Fibroblast of the aortic adventitia (primary cell): ENCODE measurements at regions not wholly inside any gene's neighbourhood (a gene's known extent, or its start where the extent isn't known, plus 50 kb on each side); places are given as distances from the start of the nearest gene placed in this dataset.

ENCODE experiments used
- DNase-seq: peaks from one replicate; pipeline ENCODE4 v3.0.0-alpha.2; 2010; ENCODE audit warnings: low read depth
- H3K4me3 ChIP-seq: 2 replicates; pipeline ENCODE4 v1.5.1; 2011; ENCODE audit warnings: low read depth, mild to moderate bottlenecking, control low read depth, low read length, moderate library complexity
- TF ChIP-seq, protein P1 (sequence below): IDR thresholded peaks from 2 replicates; pipeline ENCODE4 v1.5.1; 2011; ENCODE audit warnings: mild to moderate bottlenecking, low read length, control low read depth, inconsistent platforms; ENCODE audit not compliant: insufficient read depth

DNA sequence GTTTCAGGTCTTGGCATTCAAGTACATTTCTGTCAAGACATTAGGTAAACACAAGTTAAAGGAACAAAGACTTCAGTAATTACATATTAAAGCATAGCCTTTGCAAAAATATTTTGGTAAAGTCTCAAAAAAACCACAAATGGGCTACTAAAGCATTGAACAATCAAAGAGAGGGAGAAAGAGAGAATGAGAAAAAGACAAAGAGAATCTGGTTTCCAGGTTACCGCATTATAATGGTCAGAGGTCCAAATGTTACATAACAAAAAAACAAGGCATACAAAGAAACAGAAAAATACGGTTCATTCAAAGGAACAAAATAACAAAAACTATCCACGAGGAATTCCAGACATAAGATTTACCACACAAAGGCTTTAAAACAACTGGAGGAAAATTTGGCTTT, 327.9 kb downstream of the AKAIN1 start:
- TF ChIP-seq, protein P1, sequence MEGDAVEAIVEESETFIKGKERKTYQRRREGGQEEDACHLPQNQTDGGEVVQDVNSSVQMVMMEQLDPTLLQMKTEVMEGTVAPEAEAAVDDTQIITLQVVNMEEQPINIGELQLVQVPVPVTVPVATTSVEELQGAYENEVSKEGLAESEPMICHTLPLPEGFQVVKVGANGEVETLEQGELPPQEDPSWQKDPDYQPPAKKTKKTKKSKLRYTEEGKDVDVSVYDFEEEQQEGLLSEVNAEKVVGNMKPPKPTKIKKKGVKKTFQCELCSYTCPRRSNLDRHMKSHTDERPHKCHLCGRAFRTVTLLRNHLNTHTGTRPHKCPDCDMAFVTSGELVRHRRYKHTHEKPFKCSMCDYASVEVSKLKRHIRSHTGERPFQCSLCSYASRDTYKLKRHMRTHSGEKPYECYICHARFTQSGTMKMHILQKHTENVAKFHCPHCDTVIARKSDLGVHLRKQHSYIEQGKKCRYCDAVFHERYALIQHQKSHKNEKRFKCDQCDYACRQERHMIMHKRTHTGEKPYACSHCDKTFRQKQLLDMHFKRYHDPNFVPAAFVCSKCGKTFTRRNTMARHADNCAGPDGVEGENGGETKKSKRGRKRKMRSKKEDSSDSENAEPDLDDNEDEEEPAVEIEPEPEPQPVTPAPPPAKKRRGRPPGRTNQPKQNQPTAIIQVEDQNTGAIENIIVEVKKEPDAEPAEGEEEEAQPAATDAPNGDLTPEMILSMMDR, result no peak
- DNase-seq, result no peak
- H3K4me3 ChIP-seq, result no peak overlapping the region

DNA sequence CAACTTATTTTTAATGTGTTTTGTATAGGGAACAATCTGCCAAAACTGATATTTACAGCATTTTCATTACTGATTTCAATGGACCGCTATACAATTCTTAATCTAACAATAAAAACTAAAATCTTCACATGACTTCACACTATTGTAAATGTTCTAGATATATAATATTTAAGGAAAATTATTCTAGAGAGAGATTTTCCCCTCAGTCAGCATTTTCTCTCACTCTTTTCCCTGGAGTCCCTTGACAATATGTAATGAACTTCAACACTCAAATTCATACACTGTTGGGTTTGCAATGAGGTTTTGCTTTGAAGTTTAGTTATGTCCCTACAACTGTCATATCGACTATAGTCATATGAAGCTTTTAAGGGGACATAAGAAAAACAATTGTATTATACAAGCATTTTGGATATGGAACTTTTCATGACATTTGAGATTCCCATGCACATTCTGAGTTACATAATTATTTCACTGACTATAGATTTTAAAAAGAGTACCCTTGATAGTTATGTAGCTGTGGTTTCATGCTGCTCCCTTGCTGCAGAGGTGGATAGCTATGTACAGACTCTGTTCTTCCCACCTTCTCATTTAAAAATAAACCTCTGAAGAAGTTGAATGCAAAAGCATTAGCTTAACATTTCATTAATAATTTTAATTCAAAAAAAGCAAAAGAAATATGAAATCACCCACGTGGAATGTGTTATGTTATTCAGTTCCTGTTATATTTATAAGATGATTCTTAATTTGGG, 338.5 kb downstream of the AKAIN1 start:
- TF ChIP-seq, protein P1, result no peak
- H3K4me3 ChIP-seq, result no peak overlapping the region
- DNase-seq, result no peak

DNA sequence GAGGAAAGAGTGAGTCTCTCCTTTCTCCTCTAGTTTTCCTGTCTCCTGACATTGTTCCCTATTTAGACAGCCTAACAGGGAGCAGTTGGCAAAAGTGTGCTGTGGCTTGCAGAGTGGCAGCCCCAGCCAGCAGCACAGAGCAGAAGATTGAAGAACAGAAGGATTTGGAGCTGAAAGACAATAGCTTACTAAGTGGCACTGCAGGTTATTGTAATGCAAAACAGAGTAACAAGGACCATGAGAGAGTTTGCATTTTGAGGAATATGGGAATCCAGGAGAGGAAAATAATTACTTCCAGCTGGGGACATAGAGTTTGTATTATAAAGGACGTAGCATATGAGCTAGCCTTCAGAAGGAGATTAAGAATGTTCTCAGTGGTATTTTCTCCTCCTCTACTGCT, 342.4 kb downstream of the AKAIN1 start:
- TF ChIP-seq, protein P1, result no peak
- DNase-seq, result no peak
- no peak overlapping the region for H3K4me3 ChIP-seq

DNA sequence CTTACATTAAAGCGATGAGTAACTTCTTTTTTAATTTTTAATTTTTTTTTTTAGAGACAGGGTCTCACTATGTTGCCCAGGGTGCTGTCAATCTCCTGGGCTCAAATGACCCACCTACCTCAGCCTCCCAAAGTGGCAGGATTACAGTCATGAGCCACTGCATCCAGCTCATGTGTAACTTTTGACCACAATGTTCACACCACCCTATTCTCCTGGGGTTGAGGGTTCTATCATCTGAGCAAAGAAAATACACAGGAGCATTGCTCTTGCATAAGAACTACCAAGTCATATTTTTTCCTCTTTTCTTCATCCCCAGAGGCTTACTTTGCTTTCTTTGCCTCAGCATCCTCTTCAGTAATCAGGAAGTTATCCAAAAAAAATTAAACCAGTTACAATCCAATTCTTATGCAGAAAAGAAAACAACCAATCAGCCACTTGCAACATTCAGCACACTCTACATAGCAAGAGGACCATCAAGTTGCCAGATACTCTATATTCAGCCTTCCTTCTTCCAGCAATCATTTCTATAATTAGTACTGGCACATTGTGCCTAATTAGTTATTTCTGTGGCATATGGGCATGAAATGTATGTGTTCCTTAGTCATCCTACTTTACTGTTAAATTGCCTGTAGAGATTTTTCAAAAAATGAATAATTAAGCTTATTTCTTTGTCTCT, 345.6 kb downstream of the AKAIN1 start:
- H3K4me3 ChIP-seq, result no peak overlapping the region
- DNase-seq, result no peak
- TF ChIP-seq, protein P1, result no peak

DNA sequence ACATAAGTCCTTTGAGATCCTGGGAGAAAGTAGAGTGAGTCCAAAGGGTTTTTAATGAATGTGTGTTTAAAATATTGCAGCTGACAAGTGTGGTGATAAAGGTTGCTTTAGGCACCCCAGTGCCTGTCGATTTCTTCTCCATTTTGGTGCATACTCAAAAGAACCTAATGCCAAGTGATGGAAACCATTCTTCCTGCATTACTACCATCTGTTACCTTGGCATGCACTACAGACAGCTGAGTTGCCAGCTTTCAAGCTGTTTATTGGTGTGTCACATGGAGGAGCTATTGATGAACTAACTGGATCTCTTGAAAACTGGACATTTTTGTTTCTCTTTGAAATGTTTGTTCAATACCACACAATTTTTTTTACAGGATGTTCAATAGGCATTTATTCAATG, 350.0 kb downstream of the AKAIN1 start:
- no peak overlapping the region for H3K4me3 ChIP-seq
- TF ChIP-seq, protein P1, result no peak
- no peak for DNase-seq

DNA sequence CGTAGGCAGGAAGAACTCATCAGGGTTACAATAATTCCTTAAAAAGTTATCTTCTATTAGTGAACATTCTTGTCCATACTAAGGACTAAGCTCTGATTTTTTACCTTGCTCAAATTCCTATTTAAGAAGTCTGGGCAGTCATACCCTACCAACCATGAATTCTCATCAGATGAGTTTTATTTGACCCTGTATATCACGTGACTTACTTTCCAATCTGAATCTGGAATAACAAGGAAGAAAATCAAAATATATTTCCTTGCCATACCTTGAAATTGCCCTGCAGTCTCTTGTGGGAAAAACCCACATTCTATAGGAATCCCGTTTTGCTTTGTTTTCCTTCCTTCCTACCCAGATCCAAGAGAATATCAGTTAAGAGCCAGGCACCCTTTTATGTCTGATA, 352.7 kb downstream of the AKAIN1 start:
- TF ChIP-seq, protein P1, result no peak
- H3K4me3 ChIP-seq, result no peak overlapping the region
- no peak for DNase-seq

DNA sequence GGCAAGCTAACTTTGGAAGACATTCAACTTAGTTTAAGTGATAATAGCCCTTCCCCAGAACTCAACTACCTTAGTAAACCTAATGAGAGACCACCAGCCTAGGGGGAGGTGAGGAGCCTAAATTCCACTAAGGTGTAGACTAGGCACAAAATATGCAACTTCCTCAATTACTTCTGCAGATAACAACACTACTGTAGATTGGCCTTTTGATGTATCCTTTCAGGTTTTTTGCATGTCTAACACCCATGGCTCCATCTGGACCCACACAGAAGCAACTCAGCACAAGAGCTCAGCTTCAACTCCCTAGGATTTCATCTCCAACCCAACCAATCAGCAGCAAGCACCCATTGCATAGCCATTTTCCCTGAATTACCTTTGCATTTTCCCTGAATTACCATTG, 353.3 kb downstream of the AKAIN1 start:
- TF ChIP-seq, protein P1, result no peak
- no peak overlapping the region for H3K4me3 ChIP-seq
- no peak for DNase-seq
